DOHH2 (cell line): ENCODE measurements at regions not wholly inside any gene's neighbourhood (a gene's known extent, or its start where the extent isn't known, plus 50 kb on each side); places are given as distances from the start of the nearest gene placed in this dataset.

Experiments used
- EZH2phosphoT487 ChIP-seq: fragments of 200-600 bp; sonication (generic); IDR thresholded peaks from 2 replicates; pipeline ENCODE4 v1.6.1; 2017; ENCODE audit warnings: borderline replicate concordance, mild to moderate bottlenecking, antibody characterized with exemption, low read length, moderate library complexity, mixed read lengths
- TF ChIP-seq, protein P1 (sequence below): fragments of 200-600 bp; sonication (generic); IDR thresholded peaks from one replicate; pipeline ENCODE4 v1.5.1; 2014; ENCODE audit warnings: antibody characterized with exemption, mild to moderate bottlenecking, low read depth, low read length; ENCODE audit not compliant: poor library complexity, severe bottlenecking

DNA sequence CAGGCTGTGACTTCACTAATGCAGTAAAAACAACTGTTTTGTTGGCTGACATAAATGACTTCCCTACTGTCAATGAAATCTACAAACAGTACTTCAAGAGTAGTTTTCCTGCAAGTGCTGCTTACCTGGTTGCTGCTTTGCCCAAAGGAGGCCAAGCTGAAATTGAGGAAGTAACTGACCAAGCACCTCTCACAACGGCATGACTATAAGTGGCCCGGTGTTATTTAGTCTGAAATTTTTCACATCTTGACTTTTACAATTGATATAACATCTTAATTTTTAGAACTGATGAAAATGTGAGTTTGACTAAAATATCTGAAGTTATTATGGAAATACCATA is 274.9 kb upstream of the NR5A2 start:
- TF ChIP-seq, protein P1, sequence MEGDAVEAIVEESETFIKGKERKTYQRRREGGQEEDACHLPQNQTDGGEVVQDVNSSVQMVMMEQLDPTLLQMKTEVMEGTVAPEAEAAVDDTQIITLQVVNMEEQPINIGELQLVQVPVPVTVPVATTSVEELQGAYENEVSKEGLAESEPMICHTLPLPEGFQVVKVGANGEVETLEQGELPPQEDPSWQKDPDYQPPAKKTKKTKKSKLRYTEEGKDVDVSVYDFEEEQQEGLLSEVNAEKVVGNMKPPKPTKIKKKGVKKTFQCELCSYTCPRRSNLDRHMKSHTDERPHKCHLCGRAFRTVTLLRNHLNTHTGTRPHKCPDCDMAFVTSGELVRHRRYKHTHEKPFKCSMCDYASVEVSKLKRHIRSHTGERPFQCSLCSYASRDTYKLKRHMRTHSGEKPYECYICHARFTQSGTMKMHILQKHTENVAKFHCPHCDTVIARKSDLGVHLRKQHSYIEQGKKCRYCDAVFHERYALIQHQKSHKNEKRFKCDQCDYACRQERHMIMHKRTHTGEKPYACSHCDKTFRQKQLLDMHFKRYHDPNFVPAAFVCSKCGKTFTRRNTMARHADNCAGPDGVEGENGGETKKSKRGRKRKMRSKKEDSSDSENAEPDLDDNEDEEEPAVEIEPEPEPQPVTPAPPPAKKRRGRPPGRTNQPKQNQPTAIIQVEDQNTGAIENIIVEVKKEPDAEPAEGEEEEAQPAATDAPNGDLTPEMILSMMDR: no peak
- no peak for TF ChIP-seq EZH2phosphoT487
